ENCODE measurements at regions not wholly inside any gene's neighbourhood (a gene's known extent, or its start where the extent isn't known, plus 50 kb on each side); places are given as distances from the start of the nearest gene placed in this dataset.

GRCh38 chr3:16828815-16829214, 55.9 kb upstream of the PLCL2 start:
- no peak for DNase-seq (ENCODE audit: low read depth)

GRCh38 chr3:16831846-16832245, 52.9 kb upstream of the PLCL2 start:
- DNase-seq (ENCODE audit: low read depth): no peak
- H3K4me3 ChIP-seq (ENCODE audit: low read depth, low read length): no peak overlapping the region

More at GRCh38 chr3:16828815-16829214, 55.9 kb upstream of the PLCL2 start:
- no peak overlapping the region for H3K4me3 ChIP-seq (ENCODE audit: low read depth, low read length)

- DNase-seq (ENCODE audit: low read depth): no peak
- no peak overlapping the region for H3K4me3 ChIP-seq (ENCODE audit: low read depth, low read length)
Observed at GRCh38 chr3:16834214-16834613, 50.5 kb upstream of the PLCL2 start.

- no peak for DNase-seq (ENCODE audit: low read depth)
- no peak overlapping the region for H3K4me3 ChIP-seq (ENCODE audit: low read depth, low read length)
Observed at GRCh38 chr3:16834753-16835152, 50.0 kb upstream of the PLCL2 start.
